ENCODE measurements at regions not wholly inside any gene's neighbourhood (a gene's known extent, or its start where the extent isn't known, plus 50 kb on each side); places are given as distances from the start of the nearest gene placed in this dataset.

DNA sequence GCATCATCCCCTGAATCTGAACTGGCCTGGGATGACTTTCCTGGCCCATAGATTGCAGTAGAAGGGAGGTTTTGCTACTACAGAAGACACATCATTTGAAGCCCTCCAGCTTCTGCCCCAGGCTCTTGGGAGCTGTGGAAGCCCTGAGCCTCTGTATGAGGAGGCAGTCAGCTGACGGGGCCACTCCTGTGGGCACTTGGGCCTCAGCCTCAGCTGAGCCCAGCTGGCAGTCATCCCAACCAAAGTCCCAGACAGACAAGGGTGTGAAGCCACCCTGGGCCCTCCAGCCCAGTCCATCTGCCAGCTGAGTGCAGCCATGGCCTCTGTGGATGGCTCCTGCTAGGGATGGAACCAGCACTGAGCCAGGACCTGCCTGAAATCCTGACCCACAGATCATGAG, 502.3 kb upstream of the HS6ST1 start:
- no peaks in the 10 kb centered on the region for H3K4me1 Mint-ChIP-seq (ENCODE audit: low read depth)
- no peak overlapping the region for H3K4me3 Mint-ChIP-seq
- no peak overlapping the region for H3K27ac Mint-ChIP-seq
- H3K9me3 Mint-ChIP-seq (ENCODE audit: low read depth), result peaks cover 5% of the 10 kb centered on the region
- no peaks in the 10 kb centered on the region for H3K36me3 Mint-ChIP-seq
- H3K27me3 Mint-ChIP-seq, result no peaks in the 10 kb centered on the region

DNA sequence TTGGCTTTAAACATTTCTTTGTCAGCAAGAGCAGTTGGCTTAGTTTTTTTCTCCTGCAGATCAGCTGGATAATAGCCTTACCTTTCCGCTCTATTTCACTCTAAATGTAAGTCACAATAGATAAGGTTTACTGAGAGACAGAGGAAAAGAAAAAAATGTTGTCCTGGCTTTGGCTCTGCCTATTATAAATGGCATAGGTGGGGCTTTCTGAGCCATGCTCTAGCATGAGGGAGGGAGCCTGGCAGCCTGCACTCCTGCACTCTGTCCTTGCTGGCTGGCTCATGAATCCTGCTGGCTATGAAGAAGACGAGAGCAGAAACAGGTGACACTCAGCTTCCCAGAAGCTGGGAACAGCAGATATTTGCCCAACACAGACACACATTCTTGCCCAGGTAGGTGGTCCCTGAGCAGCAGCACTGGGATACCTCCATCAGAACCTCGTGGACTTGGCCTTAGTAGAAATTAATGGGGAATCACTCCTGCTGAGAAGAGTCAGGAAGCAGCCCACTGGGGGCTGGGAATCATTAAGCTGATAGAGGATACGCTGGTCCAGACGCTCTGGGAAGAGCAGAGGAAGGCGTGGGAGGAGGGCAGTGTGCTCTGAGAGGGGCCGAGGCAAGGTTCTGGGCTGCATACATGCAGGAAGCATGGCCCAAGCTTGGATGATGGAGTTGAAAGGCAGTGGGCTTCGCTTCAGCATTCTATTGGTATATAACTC, 514.4 kb upstream of the HS6ST1 start:
- Mint-ChIP-seq H3K4me3 (no peak overlapping the region), H3K4me1 (ENCODE audit: low read depth) (no peaks in the 10 kb centered on the region), H3K36me3 (no peaks in the 10 kb centered on the region), H3K27ac (no peak overlapping the region), H3K9me3 (ENCODE audit: low read depth) (no peaks in the 10 kb centered on the region), H3K27me3 (no peaks in the 10 kb centered on the region)

DNA sequence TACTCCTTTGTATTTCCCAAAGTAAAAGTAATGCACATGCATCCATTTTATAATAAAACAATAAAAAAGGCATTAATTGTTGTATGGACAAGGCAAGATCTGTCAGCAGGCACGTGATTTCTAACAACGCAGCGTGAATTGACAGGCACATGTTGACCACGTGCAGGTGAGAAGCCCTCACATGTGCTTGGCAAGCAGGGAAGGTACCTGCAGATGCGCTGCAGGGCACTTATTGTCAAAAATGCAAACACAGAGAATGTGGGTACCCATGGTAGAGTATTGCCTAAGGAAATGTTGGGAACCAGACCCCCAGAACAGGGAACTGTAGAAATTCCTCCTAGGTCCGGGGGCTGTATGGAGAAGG, 515.0 kb upstream of the HS6ST1 start:
- H3K4me1 Mint-ChIP-seq (ENCODE audit: low read depth), result no peaks in the 10 kb centered on the region
- H3K9me3 Mint-ChIP-seq (ENCODE audit: low read depth), result no peaks in the 10 kb centered on the region
- H3K27me3 Mint-ChIP-seq, result no peaks in the 10 kb centered on the region
- no peak overlapping the region for H3K27ac Mint-ChIP-seq
- H3K36me3 Mint-ChIP-seq, result no peaks in the 10 kb centered on the region
- H3K4me3 Mint-ChIP-seq, result no peak overlapping the region

DNA sequence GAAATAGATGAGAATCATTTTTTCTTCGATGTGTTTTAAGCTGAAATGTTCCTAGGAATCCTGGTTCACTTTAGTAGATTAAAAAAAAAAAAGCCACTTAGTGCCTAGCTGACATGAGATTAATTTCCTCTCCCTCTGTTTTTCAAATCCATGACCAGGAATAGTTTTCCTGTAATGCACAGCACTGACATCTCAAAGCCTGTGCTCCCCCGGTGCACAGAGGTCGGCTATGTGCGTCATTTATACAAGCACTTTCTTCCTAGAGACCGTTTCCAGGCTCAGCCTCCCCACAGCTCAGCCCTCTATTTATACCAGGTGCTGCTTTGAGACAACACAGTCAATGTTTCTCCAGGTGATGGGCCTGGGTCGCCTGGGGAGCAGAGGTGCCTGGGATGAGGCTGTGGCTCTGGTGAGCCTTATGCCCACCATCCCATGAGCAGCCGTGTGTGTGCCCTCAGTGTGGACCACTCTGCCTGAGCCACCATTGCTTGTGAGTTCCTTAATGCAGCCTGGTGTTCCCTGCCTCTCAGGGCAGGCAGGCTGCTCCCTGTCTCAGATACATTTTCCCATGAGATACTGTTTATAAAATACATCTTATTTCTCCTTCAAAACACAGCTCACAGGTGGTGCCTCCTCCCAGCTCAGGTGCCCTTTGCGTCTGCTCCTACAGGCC, 515.7 kb upstream of the HS6ST1 start:
- no peak overlapping the region for H3K27ac Mint-ChIP-seq
- no peak overlapping the region for H3K4me3 Mint-ChIP-seq
- H3K27me3 Mint-ChIP-seq, result no peaks in the 10 kb centered on the region
- no peaks in the 10 kb centered on the region for H3K9me3 Mint-ChIP-seq (ENCODE audit: low read depth)
- H3K36me3 Mint-ChIP-seq, result no peaks in the 10 kb centered on the region
- H3K4me1 Mint-ChIP-seq (ENCODE audit: low read depth), result no peaks in the 10 kb centered on the region

DNA sequence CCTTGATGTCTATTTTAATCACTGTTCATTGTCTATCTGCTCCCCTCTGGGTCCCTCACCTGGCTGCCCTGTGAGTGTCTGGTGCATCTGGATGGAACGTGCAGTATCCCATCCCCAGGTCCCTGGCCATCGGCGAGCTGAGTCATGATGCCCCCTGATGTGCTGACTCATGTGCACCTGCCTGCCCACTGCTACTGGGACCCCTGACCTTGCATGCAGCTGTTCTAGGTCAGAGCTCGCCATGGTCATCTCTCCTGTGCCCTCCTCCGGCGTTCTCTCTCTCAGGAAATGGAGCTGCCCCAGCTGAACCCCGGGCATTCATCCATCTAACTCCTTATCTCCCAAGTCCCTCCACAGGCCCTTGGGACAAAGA, 516.2 kb upstream of the HS6ST1 start:
- H3K9me3 Mint-ChIP-seq (ENCODE audit: low read depth), result no peaks in the 10 kb centered on the region
- H3K27ac Mint-ChIP-seq, result no peak overlapping the region
- H3K36me3 Mint-ChIP-seq, result no peaks in the 10 kb centered on the region
- no peak overlapping the region for H3K4me3 Mint-ChIP-seq
- H3K27me3 Mint-ChIP-seq, result no peaks in the 10 kb centered on the region
- H3K4me1 Mint-ChIP-seq (ENCODE audit: low read depth), result no peaks in the 10 kb centered on the region

DNA sequence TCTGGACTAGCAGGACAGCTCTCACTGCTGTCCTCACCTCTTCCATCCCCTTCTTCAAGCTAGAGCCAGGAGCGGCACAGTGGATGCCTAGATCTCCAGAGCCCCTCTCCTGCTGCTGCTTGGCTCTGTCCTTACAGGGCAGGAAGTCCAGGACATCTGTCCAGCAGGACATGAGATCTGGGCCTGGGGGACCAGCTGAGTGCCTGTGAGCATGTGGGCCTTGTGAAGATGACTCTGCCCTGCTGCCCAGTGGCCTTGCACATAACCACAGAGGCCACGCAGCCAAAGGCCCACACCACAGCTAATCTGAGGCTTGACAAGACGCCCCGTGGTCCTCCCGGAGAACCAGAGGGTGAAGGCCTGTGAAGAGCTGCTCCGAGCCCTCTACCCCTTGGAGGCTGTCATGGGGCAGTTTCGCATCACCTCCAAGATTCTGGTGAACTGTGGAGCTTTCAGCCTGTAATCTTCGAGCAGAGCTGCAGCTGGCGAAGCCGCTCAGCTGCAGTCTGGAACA, 516.7 kb upstream of the HS6ST1 start:
- no peaks in the 10 kb centered on the region for H3K36me3 Mint-ChIP-seq
- no peaks in the 10 kb centered on the region for H3K4me1 Mint-ChIP-seq (ENCODE audit: low read depth)
- H3K27me3 Mint-ChIP-seq, result no peaks in the 10 kb centered on the region
- H3K27ac Mint-ChIP-seq, result no peak overlapping the region
- H3K9me3 Mint-ChIP-seq (ENCODE audit: low read depth), result no peaks in the 10 kb centered on the region
- no peak overlapping the region for H3K4me3 Mint-ChIP-seq

DNA sequence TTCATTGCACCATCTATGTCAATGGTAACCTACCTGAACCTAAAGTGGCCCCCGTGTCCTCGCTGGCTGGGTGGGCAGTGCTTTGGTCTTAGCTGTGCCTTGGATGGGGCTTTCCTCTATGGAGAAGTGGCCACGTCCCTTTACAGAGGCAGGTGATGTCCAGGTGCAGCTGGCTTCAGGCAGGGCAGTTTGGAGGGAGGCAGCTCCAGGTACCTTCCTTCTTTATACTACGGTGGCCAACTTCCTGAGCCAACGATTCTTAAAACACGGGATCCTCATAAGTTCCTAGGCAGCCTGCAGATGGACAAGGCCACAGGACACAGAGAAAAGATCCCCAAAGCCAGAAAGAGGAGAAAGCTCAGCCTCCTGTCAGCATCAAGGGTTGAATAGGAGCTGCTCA, 517.3 kb upstream of the HS6ST1 start:
- no peaks in the 10 kb centered on the region for H3K27me3 Mint-ChIP-seq
- H3K27ac Mint-ChIP-seq, result no peak overlapping the region
- no peaks in the 10 kb centered on the region for H3K9me3 Mint-ChIP-seq (ENCODE audit: low read depth)
- H3K36me3 Mint-ChIP-seq, result no peaks in the 10 kb centered on the region
- H3K4me3 Mint-ChIP-seq, result no peak overlapping the region
- no peaks in the 10 kb centered on the region for H3K4me1 Mint-ChIP-seq (ENCODE audit: low read depth)

DNA sequence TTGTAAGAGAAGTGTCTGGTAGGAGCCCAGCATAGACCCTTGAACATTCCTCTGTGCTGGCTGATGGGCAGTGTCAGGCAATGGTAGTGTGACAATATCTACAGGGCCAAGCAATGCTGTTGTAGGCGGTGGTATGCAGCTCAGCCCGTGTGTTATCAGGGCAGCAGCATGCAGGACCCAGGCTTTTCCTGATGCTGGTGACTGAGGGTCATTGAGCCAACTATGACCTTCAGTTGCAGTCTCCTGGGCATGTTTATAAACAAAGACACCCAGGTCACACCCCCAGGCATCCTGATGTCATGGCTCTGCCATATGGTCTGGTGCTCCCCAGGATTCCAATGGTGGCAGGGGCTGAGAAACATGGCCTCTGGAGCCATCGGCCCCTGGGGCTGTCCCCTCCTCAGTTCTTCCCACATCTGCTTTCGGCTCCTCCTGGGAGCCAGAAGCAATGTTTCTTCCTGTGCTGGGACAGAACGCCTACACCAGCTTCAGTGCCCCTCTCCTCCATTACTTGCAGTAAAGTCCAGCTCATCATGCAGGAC, 518.0 kb upstream of the HS6ST1 start:
- Mint-ChIP-seq H3K9me3 (ENCODE audit: low read depth) (no peaks in the 10 kb centered on the region), H3K4me3 (no peak overlapping the region), H3K27ac (no peak overlapping the region), H3K4me1 (ENCODE audit: low read depth) (no peaks in the 10 kb centered on the region), H3K27me3 (no peaks in the 10 kb centered on the region), H3K36me3 (no peaks in the 10 kb centered on the region)

DNA sequence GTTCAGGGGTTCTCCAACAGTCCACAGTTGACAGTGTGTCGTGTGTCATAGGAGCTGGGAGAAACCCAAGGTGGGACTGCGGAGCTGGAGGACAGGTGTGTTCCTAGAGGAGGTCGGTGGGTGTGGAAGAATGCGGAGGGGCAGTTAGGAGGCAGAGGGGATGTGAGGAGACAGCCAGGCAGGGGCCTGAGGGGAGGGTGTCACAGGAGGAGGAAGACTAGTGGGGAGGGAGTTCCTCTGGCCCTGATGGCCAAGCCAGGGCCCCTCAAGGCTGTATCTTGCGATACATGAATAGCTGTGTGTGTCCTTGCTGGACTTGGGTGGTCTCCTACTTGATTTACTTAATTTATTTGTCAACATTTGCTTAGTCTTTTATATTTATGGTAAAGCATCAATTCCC, 519.6 kb upstream of the HS6ST1 start:
- no peak overlapping the region for H3K4me3 Mint-ChIP-seq
- no peaks in the 10 kb centered on the region for H3K27me3 Mint-ChIP-seq
- no peaks in the 10 kb centered on the region for H3K4me1 Mint-ChIP-seq (ENCODE audit: low read depth)
- H3K9me3 Mint-ChIP-seq (ENCODE audit: low read depth), result no peaks in the 10 kb centered on the region
- H3K27ac Mint-ChIP-seq, result no peak overlapping the region
- no peaks in the 10 kb centered on the region for H3K36me3 Mint-ChIP-seq

DNA sequence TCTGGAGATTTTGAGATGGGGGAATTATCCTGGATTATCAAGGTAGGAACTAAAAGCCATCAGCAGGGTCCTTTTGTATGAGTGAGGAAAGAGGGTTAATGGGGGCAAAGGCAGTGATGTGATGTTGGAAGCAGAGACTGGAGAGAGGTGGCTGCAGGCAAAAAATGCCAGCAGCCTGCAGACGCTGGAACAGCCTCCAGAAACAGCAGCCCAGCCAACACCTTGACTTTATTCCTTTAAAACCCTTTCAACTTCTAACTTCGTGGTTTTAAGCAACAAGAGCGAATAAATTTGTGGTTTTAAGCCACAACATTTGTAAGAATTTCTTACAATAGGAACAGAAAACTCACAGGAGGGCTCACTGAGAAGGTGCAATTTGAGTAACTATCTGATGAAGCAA, 523.1 kb upstream of the HS6ST1 start:
- Mint-ChIP-seq H3K27me3 (no peaks in the 10 kb centered on the region), H3K36me3 (no peaks in the 10 kb centered on the region), H3K9me3 (ENCODE audit: low read depth) (no peaks in the 10 kb centered on the region), H3K4me3 (no peak overlapping the region), H3K4me1 (ENCODE audit: low read depth) (no peaks in the 10 kb centered on the region), H3K27ac (no peak overlapping the region)

DNA sequence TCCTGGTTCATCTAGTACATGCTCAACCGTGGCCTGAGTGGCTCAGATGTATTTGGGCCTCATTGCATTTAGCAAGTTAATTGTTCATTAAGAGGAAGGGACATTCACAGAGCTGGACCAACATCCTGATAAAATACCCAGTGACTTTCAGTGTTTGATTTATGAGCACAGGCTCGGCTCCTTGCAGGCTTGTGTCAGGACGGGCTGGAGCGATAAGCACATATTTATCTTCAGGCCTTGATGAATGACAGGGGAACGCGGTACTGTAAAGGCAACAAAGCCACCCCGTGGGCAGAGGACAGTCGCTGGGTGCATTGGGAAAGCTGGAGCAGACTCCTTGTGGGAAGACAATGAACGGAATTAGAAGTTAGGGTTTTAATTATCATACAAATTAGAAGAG, 548.6 kb upstream of the HS6ST1 start:
- Mint-ChIP-seq H3K4me1 (ENCODE audit: low read depth) (no peaks in the 10 kb centered on the region), H3K36me3 (no peaks in the 10 kb centered on the region), H3K4me3 (no peak overlapping the region), H3K27ac (no peak overlapping the region), H3K27me3 (no peaks in the 10 kb centered on the region), H3K9me3 (ENCODE audit: low read depth) (no peaks in the 10 kb centered on the region)

DNA sequence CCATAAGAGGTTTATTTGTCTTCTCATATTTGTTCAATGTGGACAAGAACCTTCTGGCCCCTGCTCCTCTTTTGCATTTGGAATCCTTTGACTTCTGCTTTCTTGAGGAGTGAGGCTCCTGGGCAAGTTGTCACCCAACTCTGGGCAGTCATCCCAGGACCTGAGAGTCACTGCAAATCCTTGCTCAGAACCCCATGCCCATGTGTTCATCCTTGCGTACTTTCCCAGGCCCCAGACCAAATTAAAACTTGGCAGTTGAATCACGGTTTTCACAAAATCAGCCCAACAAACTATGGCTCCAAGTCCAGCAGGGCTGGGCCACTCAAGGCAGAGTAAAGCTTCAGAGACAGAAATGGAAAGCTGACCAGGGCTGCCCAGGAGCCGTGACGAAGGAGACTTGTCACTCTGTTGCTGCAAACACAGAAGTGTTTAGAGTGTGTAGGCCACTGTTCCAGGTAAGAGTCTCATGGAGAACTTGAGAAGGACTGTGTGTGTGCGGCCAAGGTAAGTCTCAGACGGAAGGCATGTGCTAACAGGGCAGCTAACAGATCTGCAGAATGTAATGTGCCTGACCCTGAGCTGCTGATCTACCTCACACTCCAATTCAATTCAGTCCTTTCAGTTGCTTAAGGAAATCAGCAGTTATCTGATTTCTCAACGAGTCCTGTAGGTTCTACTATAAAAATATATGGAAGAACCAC, 549.4 kb upstream of the HS6ST1 start:
- H3K36me3 Mint-ChIP-seq, result no peaks in the 10 kb centered on the region
- no peak overlapping the region for H3K4me3 Mint-ChIP-seq
- no peaks in the 10 kb centered on the region for H3K4me1 Mint-ChIP-seq (ENCODE audit: low read depth)
- H3K9me3 Mint-ChIP-seq (ENCODE audit: low read depth), result no peaks in the 10 kb centered on the region
- no peak overlapping the region for H3K27ac Mint-ChIP-seq
- H3K27me3 Mint-ChIP-seq, result no peaks in the 10 kb centered on the region

DNA sequence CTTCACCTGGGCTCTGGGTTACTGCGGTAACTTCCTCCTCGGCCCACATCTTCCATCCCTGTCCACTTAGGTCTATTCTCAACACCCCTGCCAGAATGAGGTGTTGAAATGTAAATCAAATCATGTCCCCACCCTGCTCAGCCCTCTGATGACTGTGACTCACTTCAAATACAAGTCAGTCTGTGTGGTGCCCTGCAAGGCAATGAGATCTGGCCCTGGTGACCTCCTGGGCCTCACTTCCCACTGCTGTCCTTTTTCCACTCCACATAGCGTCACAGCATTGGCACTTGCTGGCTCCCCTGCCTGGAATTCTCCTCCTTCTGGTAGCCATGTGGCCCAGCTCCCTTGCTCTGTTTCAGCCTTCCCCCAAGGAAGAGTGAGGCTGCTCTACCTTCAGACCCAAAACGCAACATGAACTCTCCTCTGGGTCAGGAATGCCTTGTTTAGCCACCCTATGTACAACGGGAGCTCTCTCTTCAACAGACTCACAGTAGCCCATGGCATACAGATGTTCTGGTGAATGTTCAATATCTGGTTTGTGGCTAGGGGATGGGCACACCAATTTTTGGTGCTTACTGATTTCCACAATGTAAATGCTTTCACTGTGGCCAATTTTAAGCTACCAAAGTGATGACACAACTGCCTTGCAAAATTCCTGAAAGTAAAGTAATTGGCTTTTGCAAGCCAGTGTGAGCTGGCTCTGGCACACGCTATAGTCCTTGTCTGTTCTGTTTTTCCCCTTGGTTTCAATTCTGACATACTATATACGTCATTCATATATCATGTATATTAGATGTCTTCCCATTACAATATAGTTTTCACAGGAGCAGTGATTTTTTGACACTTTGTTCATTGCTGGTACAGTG, 550.3 kb upstream of the HS6ST1 start:
- Mint-ChIP-seq H3K36me3 (no peaks in the 10 kb centered on the region), H3K27me3 (no peaks in the 10 kb centered on the region), H3K9me3 (ENCODE audit: low read depth) (no peaks in the 10 kb centered on the region), H3K4me1 (ENCODE audit: low read depth) (no peaks in the 10 kb centered on the region), H3K27ac (no peak overlapping the region), H3K4me3 (no peak overlapping the region)

DNA sequence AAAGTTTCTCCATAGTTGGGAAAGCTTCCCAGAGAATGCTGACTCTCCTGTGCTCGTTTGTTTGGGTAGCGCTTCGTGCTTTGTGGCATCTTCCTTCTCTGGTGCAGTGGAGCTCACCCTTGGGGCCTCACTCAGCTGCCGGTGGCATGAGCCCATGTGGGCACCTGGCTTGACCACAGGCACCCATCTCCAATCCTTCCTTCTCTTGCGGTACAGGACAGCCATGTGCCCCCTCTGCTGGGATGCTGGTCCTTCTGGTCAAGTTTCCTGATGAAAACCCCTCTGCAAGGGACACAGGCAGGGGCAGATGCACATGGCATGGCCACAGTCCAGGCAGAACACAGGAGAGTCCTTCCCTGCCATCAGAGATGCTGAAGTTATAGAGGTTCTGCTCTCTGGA, 555.9 kb upstream of the HS6ST1 start:
- Mint-ChIP-seq H3K36me3 (no peaks in the 10 kb centered on the region), H3K9me3 (ENCODE audit: low read depth) (no peaks in the 10 kb centered on the region), H3K27ac (no peak overlapping the region), H3K4me1 (ENCODE audit: low read depth) (no peaks in the 10 kb centered on the region), H3K4me3 (no peak overlapping the region), H3K27me3 (no peaks in the 10 kb centered on the region)
